GM18499 (cell line): ENCODE measurements at regions not wholly inside any gene's neighbourhood (a gene's known extent, or its start where the extent isn't known, plus 50 kb on each side); places are given as distances from the start of the nearest gene placed in this dataset.

Source experiments
- ATAC-seq: cut with Tn5 transposase; IDR thresholded peaks from one replicate; pipeline ENCODE4 v1.9.1; 2021; ENCODE audit warnings: moderate number of reproducible peaks; ENCODE audit not compliant: insufficient read depth, unreplicated experiment

DNA sequence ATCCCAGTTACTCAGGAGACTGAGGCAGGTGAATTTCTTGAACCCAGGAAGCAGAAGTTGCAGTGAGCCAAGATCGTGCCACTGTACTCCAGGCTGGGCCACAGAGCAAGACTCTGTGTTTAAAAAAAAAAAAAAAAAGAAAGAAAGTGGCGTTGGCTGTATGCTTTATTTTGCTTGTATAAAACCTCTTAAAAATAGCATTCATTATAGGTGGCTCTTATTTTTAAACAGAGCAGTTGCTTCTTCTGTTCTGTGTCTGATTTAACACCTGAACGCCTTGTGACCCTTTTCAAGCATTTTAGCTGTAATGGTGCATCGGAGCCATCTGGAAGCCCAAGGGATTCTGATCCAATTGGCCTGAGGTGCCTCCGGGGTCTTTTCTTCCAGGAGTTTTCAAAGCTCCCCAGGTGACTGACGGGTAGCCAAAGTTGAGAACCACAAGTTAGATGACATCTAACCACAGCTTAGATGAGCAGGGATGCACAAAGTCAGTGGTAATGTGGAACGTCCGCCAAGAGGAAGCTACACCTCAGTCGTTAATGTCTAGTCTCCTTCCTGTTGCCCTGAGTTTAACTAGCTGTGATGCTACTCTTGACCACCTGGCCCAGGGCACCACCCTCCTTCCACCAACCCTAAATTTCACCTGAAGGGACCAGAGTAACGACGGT, 274.6 kb upstream of the KLF6 start:
- ATAC-seq: no peak

DNA sequence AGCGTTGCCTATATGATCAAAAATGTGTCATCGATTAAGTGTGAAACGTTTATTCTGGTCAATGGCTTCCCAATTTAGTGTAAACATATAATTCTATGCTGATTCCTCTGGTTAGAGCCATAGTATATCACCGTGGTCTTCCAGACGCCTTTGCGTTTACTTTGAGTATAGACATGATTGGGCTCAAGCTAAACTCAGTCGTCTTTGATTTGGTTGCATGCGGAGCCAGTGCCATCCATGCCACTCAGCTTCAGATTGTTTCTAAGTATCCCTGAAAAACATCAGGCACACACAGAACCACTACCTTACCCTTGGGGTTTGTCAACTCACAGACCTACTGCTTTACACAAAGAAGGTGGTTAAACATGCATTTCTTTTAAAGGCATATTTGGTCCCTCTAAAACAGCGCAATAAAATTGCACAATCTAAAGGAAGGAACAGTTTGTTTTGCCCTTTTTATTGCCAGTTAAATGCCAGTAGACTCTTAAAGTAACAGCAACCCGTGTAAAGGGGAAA, 273.6 kb upstream of the KLF6 start:
- ATAC-seq: no peak

GRCh38 chr10:4057725-4058513, 272.9 kb upstream of the KLF6 start:
- ATAC-seq: no peak

DNA sequence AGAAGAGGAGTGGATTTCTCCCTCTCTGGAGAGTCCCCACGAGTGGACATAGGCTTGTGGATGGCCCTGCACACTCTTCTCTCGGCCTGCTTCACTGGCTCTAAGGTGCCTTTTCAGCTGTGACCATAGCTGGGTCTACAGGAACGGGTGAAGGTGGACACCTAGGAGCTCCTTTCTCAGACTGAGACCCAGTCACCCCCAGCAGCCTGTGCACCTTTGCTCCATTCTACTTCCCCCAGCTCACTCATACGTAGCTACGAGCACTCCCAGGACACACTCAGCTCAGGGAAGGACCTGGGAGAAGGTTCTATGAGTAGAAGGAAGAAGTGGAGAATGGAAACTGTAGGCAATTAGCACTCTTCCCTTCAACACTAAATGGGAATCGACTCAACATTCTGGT, 272.0 kb upstream of the KLF6 start:
- ATAC-seq: no peak

DNA sequence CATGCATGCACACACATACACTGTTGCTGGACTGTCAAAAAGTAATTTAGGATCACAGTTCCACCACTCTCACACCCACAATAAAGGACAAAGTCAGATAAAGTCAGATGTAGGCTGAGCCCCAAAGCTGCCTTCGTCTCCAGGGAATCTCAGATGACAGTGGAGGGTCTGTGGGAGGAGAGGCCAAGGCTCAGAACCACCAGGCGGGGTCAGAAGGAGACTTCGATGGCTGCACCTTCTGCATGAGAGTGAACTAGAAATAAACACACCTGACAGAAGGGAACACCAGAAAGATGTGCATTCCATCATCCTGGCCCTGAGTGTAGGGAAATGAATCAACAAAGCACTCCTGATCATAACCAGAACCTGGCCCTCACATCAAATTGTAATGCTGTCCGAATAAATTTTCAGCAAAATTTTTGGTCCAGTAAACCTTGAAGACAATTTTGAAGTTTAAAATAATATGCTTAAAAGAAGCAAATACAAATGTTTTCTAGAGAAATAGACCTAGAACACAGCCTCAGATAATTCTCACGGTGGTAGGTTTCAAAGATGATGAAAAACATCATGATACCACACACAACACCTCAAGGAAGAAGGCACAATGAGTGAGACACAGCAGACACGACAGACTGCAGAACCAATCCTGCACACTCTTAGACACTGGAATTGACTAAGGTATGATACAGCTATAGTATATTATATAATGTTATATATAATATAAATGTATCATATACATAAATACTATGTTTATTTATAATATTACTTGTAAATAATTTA, 269.8 kb upstream of the KLF6 start:
- no peak for ATAC-seq

GRCh38 chr10:4053940-4054339, 268.9 kb upstream of the KLF6 start:
- ATAC-seq: no peak

GRCh38 chr10:4051641-4052151, 266.7 kb upstream of the KLF6 start:
- no peak for ATAC-seq

DNA sequence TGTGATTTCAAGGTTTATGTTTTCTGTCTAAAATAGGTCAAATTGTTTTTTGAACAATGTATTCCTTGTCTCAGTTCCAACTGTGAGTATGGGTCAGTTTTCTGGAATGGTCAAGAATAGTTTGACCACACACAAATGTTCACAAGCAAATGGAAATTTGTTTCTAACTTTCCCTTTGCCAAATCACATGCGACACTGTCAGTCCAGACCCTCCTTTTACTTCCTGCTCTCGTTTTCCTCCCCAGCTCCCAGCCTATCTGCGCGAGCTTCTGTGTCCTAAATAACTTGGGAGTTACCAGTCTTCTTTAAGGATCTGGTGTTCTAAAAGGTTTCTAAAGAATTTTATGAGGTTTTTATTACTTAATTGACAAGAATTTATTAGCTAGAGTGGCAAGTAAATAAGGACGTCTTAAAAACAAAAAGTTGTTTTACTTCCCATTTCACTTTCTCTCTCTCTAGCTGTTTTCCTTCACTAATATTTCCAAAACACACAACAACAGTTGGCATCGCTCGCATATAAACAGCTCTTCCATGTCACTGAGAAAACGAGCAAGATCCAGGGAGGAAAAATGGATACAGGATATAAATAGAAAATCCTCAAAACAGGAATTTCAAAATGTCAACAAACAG, 266.1 kb upstream of the KLF6 start:
- ATAC-seq: no peak

- ATAC-seq: no peak
These were observed 265.1 kb upstream of the KLF6 start for GRCh38 chr10:4050061-4050460.

DNA sequence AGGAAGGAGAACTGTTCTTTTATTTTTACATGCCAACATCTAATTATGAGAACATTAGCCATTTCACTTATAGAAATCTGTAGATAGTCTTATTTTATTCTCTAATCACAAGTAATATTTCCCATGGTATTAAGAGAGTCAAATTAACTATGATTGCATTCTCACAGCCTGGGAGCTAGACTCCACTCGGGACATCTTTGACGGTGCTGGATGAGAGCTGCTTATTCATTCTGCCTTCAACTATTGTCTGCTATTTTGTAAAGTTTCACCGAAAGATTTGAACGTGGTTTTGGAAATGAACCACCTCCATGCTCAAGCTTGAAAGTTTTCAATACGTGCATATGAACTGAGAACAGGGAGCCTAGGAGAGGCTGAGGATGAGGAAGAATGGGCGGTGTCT, 264.3 kb upstream of the KLF6 start:
- ATAC-seq: no peak

GRCh38 chr10:4048236-4048864, 263.3 kb upstream of the KLF6 start:
- no peak for ATAC-seq

DNA sequence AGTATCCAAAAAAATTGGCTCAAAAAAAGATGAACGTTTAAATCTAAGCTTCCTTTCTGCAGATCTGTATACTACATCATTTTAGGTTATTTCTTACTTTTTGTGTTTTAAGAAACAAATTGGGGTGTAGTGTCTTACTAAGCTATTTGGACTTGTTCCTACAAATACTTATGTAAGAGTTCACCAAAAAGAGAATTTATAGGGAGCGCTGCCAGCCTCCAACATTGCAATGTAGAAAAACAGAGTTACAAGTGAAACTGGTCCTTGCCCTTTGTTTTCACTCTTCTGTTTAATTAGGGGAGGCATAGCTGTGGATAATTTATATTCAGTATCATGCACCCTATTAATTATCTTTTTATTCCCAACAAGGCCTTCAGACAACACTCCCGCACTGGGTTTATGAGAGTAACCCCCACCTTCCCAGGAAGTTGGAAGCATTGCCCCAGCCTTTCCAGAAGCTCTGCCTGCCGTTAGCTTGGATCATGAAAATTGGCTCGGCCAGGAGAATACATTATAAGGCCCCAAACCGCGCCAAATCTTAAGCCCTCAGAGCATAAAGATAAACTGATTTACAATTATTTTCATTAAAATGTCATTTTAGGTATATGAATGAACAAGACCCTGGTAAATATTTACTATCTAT, 261.8 kb upstream of the KLF6 start:
- ATAC-seq: no peak

DNA sequence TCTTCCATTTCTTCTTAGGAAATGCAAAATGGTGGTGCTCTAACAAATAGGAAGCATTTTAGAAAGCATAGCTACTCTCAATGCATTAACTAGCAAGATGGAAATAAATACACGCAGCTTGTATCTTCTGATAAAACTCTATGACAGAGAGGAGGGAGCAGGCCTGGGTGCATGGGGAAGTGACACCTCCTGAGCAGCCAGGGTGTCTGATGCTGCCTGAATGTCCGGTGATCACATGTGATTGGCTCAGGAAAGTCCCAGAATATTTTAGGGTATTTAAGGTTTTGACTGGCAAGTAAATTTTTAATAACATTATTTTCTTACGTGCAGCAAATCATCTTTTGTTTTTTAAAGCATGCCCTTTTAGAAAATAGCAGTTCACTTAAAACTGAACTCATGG, 261.0 kb upstream of the KLF6 start:
- ATAC-seq: no peak

GRCh38 chr10:4043897-4044665, 259.1 kb upstream of the KLF6 start:
- ATAC-seq: no peak

DNA sequence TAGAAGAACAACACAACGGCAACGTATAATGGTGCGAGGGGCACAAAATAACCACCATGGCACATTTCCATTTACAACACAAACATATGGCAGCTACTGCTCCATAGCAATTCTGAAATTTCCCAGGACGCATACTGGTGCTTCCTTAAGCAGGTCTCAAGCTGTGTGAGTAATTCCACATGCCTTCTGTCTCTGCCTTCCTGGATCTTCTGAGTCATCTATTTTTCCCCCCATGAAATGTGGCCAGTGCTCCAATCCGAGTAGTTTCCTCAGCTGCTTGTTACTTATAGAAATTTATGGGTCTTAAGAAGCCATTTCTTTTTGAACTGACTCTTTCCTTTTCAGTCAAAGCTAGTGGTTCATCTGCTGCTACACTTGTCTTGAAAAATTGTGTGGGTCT, 256.6 kb upstream of the KLF6 start:
- ATAC-seq: no peak

- no peak for ATAC-seq
These were observed 253.0 kb upstream of the KLF6 start for GRCh38 chr10:4038000-4038399.

DNA sequence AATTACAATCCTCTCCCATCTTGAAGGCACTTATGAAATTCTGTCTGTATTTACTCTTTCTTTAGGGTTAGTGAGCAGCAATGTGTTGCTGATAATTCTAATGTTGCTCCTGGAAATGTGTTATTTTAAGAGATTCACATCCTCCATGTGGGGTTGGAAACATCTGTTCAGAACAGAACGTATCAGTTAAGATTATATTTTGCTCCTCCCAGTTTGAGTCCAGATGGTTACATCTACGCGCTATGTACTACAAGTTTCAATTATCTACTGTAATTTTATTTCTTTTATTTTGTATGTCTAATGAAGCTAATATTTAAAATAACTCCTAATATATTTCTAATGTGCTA, 250.6 kb upstream of the KLF6 start:
- no peak for ATAC-seq

- no peak for ATAC-seq
These were observed 250.0 kb upstream of the KLF6 start for GRCh38 chr10:4034907-4035598.
